ENCODE measurements at regions not wholly inside any gene's neighbourhood (a gene's known extent, or its start where the extent isn't known, plus 50 kb on each side); places are given as distances from the start of the nearest gene placed in this dataset.

DNA sequence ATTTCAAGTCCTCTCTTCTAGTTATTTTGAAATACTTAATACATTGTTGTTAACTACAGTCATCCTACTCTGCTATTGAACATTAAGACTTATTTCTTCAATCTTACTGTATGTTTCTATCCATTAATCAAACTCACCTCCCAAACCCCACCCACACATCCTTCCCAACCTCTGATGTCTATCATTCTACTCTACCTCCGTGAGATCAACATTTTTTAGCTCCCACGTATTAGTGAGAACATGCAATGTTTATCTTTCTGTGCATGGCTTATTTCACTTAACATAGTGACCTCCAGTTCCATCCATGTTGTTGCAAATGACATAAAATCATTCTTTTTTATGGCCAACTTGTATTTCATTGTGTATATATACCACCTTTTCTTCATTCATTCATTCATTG lies 236.6 kb upstream of the CTNNB1 start:
- no peak for DNase-seq

DNA sequence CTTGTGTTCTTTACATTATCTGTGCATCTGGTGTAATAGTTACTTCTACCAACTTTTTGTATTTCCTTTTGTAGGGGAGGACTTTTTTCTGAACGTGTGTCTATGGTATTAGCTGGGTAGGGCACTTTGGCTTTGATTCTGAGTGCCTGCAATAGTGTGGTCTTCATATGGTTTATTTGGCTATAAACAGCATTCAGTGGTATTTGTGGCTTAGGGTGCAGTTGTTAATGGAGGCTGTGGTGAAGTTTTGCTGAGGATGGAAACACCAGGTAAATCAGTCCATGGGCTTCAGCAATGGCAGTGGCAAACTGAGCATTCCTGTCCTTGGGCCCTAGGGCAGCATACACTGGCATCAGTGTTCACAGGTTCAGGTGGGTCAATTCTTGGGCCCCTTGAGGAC lies 230.6 kb upstream of the CTNNB1 start:
- DNase-seq, result no peak

DNA sequence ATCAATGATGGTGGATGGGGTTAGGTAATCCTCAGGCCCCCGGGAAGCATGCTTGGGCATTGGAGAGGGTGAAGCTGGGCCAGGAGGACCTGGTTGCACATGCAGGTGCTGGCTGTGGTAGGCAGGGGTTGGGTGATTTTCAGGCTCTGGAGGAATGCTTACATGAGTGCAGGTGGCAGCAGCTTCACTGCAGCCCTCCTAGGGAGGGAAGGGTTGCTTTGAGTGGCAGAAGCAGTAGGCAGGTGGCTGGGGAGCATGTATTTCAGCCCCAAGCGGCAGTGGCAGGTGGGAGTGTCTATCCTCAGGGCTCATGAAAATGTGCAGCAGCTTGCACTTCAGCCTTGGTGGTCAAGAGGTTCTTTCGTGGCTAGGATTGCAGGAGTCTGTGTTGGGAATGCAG lies 230.0 kb upstream of the CTNNB1 start:
- no peak for DNase-seq

- DNase-seq, result no peak
These were observed 229.4 kb upstream of the CTNNB1 start for GRCh38 chr3:40969756-40970466.

GRCh38 chr3:40971191-40972168 lies 227.8 kb upstream of the CTNNB1 start:
- no peak for DNase-seq

DNA sequence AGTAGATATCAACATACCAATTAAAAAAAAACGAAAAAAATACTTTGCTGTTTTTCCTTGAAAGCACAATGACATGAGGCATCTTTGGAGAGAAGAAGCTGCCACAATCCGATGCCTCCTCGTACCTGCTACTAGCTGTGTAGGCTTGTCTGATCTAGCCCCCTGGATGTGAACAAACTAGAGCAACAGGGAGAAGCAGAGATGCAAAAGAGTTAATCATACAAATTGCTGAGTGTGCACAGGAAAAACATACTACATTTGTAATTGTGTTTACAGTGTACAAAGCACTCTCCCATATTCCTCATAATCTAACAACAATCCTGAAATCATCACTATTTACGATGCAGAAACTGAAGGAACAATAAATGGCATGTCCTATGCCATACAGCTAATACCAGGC lies 227.0 kb upstream of the CTNNB1 start:
- DNase-seq, result no peak

GRCh38 chr3:40973141-40973540 lies 226.2 kb upstream of the CTNNB1 start:
- DNase-seq, result no peak

GRCh38 chr3:40975711-40976121 lies 223.6 kb upstream of the CTNNB1 start:
- no peak for DNase-seq

DNA sequence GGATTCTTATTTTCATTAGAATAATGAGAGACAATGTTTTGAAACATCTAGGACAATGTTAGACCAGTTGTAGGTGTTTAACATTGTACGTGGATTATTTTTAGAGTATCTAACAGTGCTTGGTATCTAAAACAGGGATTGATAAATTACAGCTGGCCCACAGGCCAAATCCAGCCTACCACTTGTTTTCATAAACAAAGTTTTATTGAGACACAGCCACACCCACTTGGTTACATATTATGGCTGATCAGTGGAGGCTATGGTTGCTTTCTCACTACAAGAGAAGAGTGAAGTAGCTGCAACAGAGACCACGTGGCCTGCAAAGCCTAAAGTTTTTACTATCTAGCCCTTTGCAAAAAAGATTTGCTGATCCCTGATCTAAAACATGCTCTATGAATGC lies 223.1 kb upstream of the CTNNB1 start:
- no peak for DNase-seq

DNA sequence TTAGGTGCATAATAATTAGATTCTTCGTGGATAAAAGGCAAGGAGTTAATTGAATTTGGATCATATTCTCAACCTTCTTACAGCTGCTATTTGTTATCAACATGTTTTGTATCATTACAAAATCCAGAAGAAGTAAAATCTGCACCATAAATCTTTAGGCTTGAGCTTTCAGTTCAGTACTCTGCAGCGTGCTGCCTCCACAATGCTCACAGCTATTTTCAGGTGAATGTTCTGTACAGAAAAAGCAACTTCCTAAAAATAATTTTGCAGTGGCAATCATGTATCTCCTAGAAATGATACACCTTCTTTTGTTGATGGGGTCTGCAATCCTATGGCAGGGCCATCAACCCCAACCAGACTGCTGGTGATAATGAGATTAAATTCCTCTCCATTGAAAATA lies 220.9 kb upstream of the CTNNB1 start:
- DNase-seq, result no peak

DNA sequence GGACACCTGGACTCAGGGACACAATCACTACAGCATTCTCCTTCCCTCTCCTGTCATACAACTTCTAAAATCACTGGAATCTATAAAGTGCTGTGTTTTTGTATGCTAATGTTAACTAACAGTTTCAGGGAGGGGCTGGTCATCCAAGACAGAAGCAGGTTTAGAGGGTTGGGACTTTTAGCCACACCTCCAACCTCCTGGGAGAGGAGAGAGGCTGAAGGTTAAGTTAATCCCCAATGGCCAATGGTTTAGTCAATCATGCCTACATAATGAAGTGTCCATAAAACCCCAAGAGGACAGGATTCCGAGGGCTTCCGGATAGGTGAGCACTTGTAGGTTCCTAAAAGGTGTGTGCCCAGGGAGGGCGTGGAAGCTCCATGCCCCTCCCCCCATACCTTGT lies 219.3 kb upstream of the CTNNB1 start:
- no peak for DNase-seq

- DNase-seq, result no peak
These were observed 218.8 kb upstream of the CTNNB1 start for GRCh38 chr3:40980467-40980866.

GRCh38 chr3:40985195-40985594 lies 214.1 kb upstream of the CTNNB1 start:
- DNase-seq, result no peak

DNA sequence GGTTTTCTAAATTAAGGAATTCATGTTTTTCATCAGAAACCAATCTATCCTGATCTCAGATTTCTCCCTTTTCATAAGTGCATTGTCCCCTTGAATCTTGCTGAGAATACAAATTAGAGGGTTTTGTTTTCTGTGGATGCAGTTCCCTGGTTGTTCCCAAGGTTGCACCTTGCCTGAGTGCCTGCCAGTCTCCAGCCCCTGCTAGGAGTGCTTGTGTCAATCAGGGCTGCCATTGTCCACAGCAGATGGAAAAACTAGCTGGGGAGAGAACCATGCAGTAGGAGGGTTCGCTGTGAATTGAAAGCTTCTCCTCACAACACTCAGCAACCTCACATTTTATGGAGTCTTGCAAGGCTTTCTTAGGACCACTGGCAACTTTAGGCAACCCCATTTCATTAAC lies 210.8 kb upstream of the CTNNB1 start:
- no peak for DNase-seq

DNA sequence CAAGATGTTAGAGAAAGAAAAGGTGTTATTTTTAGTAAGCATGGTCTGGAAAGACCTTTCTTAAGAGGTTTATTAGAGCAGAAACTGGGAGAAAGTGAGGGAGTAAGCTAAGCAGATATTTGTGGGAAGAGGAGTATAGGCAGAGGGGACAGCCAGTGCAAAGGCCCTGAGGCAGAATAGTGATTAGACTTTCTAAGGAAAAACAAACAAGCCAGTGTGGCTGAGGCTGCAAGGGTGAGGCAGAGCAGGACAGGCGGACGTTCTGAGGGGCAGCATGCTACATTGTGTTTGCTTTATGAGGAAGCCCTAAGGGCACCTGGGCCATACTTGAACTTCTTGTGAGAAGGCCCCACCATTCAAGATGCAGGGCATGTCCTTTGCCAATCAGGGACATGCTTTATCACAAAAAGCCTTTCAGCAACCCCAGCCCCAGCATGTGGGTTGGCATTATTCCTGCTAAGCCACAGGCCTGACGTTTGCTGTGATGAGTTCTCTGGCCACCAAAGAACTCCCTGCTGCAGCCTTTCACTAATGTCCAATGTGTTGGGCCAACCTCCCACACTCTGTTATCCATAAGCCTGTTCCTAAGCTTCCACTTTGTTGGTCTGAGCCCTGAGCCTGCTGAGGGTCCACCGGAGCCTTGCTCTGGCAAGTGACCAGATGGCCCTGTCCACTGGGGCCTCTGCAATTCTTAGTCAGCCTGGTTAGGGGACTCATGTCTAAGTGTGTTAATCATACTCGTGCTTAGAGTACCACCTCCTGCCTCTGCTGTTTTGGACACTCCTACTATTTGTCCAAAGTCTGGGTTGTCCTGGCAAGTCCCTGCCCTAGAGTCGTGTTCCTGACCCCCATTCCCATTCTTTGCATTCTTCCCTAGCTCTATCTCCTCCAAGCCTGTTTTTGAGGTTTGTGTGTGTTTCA lies 209.9 kb upstream of the CTNNB1 start:
- DNase-seq, result no peak

DNA sequence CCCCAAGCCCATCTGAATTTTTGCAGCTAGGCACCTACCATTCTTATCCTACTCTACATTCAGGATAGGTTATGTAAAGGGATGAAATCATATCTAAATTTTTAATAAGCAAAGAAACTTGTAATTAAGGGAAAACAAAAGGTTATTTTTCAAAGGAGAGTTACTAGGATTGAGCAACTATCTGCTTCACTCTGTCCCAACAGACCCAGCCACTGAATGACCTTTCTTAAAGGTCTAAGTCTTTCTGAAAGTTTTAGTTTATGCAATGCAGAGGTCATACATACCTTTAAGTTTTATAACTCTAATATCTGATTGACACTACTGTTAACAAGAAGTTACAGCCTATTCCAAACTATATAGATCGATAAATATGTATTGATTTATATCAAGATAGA lies 209.2 kb upstream of the CTNNB1 start:
- DNase-seq, result no peak

GRCh38 chr3:40992023-40992422 lies 207.3 kb upstream of the CTNNB1 start:
- DNase-seq, result no peak

GRCh38 chr3:40994611-40995010 lies 204.7 kb upstream of the CTNNB1 start:
- no peak for DNase-seq

- DNase-seq, result no peak
These were observed 204.0 kb upstream of the CTNNB1 start for GRCh38 chr3:40995271-40995670.

DNA sequence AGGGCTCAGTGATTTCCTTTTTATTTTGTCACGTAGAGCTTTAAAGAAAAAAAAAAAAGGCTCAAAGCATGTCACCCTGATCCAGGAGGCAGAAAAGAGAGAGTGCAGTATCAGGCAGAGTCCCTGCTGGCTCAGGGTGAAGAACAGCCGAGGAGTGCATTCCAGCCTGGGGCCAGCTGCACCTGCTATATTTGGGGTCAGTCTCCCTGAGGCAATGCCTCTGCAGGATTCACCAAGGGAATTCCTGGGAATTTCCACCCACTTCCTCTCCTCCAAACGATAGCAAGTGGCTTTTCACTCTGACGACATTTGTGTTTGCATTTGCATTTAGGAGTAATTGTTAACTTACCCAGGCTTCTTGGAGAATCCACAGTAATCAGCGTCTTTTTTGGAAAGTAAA lies 202.9 kb upstream of the CTNNB1 start:
- DNase-seq, result no peak

DNA sequence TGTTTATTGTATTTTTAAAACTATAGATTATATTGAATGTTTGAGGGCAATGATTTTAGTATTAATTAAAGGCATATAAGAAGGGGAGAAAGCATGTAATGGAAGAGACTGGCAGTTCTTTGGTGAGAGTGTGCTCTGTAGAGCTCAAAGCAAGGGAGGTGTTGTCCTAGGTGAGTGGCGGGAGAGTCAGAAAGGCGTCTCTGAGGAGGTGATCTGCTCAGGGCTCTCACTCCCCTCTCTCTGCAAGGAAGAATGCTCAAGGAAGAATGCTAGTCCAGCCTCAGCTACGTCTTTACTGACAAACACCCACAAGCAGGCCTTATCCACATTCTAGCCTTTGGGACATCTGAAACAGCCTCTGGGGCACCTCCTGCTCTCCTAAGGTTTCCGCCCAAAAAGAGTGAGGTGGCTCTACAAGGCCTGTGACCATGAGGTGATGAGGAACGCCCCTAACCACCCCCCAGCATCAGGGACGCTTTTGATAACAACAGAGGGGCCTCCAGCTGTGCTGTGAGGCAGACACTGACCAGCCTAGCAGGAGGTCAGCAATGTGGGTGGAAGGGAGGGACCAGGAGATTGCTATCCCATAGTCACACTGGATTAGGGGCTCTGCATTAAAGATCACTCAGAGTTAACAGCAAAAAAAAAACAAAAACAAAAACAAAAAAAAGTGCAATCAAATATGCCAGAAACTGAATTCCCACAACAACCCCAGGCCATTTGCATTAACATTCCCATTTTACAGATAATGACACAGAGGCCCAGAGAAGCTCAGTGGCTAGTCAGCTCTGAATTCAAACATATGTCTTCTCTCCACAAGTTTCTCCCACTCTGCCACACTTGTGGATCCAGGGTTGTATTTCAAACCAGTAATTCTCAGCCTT lies 202.2 kb upstream of the CTNNB1 start:
- no peak for DNase-seq

Data from stimulated activated CD4-positive, alpha-beta T cell treated with anti-CD3 and anti-CD28 coated beads, Interleukin-4, amount 100 ng/mL, for 1 hour (primary cell).